Tibial nerve (tissue), 4 donors: ENCODE measurements at regions not wholly inside any gene's neighbourhood (a gene's known extent, or its start where the extent isn't known, plus 50 kb on each side); places are given as distances from the start of the nearest gene placed in this dataset.

Source experiments
- CTCF ChIP-seq, 5 experiments: fragments of 200-600 bp in 3 of 5; fragments of 450-650 bp in 2 of 5; sonication (generic) in 3 of 5; IDR thresholded peaks; one replicate each; pipeline ENCODE4 v1.5.1; 2016 to 2019; ENCODE audit warnings: antibody characterized with exemption in 5 of 5, mild to moderate bottlenecking in 3 of 5, moderate library complexity in 2 of 5
- EP300 ChIP-seq, 2 donors: sonication (generic); formaldehyde crosslinking; IDR thresholded peaks; one replicate each; pipeline ENCODE4 v1.6.1; 2017; ENCODE audit warnings: antibody characterized with exemption in 2 of 2, mild to moderate bottlenecking in 1 of 2
- POLR2A ChIP-seq, 2 donors: fragments of 450-650 bp; IDR thresholded peaks; one replicate each; pipeline ENCODE4 v1.6.1; 2017; ENCODE audit warnings: antibody characterized with exemption in 2 of 2, mild to moderate bottlenecking in 2 of 2, moderate library complexity in 2 of 2

- TF ChIP-seq EP300 (IDR thresholded peaks at IDR 0.05) (no peak), CTCF (IDR thresholded peaks at IDR 0.05) (no peak), POLR2A (IDR thresholded peaks at IDR 0.05) (no peak)
These were observed 466.1 kb upstream of the PPP2R3A start for GRCh38 chr3:135499426-135499825.
